Lower leg skin (tissue), 4 donors: ENCODE measurements at regions not wholly inside any gene's neighbourhood (a gene's known extent, or its start where the extent isn't known, plus 50 kb on each side); places are given as distances from the start of the nearest gene placed in this dataset.

Source experiments
- DNase-seq, 2 donors: peaks; one replicate each; pipeline ENCODE4 v3.0.0-alpha.2; 2019; ENCODE audit warnings: low spot score in 2 of 2
- H3K4me3 ChIP-seq: fragments of 200-600 bp; sonication (generic); 2 replicates; pipeline ENCODE4 v1.5.1; 2017; ENCODE audit warnings: mild to moderate bottlenecking, low read depth; ENCODE audit not compliant: poor library complexity, severe bottlenecking
- POLR2A ChIP-seq, 2 donors: fragments of 450-650 bp; IDR thresholded peaks; one replicate each; pipeline ENCODE4 v1.6.1; 2016 to 2017; ENCODE audit warnings: antibody characterized with exemption in 2 of 2, mild to moderate bottlenecking in 1 of 2, moderate library complexity in 1 of 2
- WGBS, 2 donors: methylation state at CpG; one replicate each; pipeline ENCODE4 v1.1.5; 2018; 5-methylcytosine and 5-hydroxymethylcytosine counted together
- intact Hi-C: fragments of 100-400 bp; cut with DNase I; formaldehyde crosslinking; loops from one replicate; pipeline ENCODE4 v1.15.0; 2023; ENCODE audit warnings: low total_unique reads
- TF ChIP-seq, protein P1 (sequence below), 3 donors: fragments of 450-650 bp; IDR thresholded peaks; one replicate each; pipeline ENCODE4 v1.5.1; 2016; ENCODE audit warnings: antibody characterized with exemption in 3 of 3, mild to moderate bottlenecking in 3 of 3, moderate library complexity in 2 of 3

- DNase-seq: no peak
- intact Hi-C loops: no loop called here
- no peak overlapping the region for H3K4me3 ChIP-seq
- 81 to 88% methylated on average over 22 to 24 of the region's 31 CpGs for WGBS, 2 donors
- TF ChIP-seq, protein P1, sequence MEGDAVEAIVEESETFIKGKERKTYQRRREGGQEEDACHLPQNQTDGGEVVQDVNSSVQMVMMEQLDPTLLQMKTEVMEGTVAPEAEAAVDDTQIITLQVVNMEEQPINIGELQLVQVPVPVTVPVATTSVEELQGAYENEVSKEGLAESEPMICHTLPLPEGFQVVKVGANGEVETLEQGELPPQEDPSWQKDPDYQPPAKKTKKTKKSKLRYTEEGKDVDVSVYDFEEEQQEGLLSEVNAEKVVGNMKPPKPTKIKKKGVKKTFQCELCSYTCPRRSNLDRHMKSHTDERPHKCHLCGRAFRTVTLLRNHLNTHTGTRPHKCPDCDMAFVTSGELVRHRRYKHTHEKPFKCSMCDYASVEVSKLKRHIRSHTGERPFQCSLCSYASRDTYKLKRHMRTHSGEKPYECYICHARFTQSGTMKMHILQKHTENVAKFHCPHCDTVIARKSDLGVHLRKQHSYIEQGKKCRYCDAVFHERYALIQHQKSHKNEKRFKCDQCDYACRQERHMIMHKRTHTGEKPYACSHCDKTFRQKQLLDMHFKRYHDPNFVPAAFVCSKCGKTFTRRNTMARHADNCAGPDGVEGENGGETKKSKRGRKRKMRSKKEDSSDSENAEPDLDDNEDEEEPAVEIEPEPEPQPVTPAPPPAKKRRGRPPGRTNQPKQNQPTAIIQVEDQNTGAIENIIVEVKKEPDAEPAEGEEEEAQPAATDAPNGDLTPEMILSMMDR (IDR thresholded peaks at IDR 0.05): no peak
- no peak for TF ChIP-seq POLR2A (IDR thresholded peaks at IDR 0.05)
Measured at GRCh38 chr1:2948751-2949680, 72.3 kb upstream of the ACTRT2 start.

DNA sequence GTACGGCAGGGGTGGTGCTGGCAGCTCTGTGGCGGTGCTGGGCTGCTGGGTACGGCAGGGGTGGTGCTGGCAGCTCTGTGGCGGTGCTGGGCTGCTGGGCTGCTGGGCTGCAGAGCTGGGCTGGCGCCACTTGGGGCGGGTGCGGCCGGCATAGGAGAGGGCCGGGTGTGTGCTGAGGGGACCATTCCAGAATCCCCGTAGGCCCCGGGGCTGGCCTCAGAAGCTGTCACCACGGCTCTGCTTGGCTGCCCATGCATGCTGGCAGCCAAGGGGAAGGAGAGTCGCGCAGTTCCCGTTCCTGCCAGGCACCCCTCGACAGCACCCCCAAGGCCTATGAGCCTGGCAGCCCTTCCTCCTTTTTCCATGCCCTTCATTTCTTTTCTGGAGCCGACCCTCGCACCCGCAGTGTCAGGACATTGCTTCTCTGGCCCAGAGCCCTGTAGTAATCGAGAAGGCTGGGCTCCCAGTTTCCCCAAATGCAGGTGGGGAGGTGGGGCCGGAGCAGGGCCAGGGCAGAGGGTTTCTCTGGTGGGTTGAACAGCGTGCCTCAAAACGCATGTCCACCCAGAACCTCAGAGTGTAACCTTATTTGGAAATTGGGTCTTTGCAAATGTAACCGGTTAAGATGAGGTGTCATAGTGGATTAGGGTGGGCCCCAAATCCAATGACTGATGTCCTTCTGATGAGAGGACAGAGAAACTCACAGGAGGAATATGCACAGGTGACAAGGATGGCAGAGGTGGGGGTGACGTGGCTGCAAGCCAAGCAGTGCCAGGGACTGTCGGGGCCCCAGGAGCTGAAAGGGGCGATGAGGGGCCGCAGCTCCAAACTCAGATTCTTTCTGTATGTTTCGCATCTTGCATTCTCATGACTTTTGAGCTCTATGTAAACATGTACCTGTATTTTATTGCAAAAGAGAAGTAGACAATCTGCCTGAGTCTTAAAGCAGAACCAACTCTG, 71.0 kb upstream of the ACTRT2 start:
- intact Hi-C loops: no loop called here
- 51 to 65% methylated on average over 23 to 28 of the region's 29 CpGs for WGBS, 2 donors
- TF ChIP-seq, protein P1 (IDR thresholded peaks at IDR 0.05): no peak
- no peak for TF ChIP-seq POLR2A (IDR thresholded peaks at IDR 0.05)

DNA sequence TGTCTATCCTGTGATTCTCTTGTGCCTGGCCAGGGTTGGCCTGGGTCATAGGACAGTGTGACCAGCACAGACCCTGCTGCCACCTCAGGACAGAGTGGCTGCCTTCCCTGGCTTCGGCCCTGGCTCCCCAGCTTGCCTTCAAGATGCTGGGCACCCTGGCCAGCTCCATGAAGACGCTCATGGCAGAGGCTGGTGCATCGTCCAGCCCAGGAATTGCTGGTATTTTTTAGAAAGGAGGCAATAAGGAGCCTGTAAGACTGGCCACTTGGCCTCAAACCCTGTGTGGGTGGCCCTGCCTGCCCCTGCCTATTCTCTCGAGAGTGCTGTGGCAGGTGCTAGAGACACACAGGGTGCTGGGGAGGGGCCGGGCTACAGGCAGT, 70.4 kb upstream of the ACTRT2 start:
- no peak for DNase-seq
- no peak overlapping the region for H3K4me3 ChIP-seq
- WGBS, 2 donors: 56 to 95% methylated on average over 4 to 5 of the region's 5 CpGs
- intact Hi-C loops: no loop called here
- TF ChIP-seq, protein P1 (IDR thresholded peaks at IDR 0.05): no peak
- TF ChIP-seq POLR2A (IDR thresholded peaks at IDR 0.05): no peak

More for the DNA sequence above, 71.0 kb upstream of the ACTRT2 start:
- no peak for DNase-seq
- no peak overlapping the region for H3K4me3 ChIP-seq

DNA sequence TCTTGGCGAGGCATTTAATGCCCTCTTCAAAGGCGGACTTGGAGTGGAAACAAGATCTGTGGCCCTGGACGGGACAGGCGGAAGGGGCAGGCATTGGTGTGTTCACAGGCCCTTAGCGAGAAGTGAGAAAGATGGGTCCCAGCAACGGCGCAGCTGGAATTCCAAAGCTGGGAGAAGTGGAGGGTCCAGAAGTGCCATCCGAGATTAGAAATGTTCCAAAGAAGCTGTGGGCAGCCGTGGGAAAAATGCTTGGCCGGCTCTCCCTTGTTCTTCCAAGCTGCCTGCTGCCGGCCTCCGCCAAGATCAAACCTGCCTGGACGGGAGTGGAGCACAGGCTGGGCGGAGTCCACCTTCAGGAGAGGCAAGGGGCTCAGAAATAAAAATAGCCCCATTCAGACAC, 69.4 kb upstream of the ACTRT2 start:
- WGBS, 2 donors: 62 to 65% methylated on average over 14 of the region's 14 CpGs
- DNase-seq: no peak
- intact Hi-C loops: no loop called here
- H3K4me3 ChIP-seq: no peak overlapping the region
- TF ChIP-seq POLR2A (IDR thresholded peaks at IDR 0.05): no peak
- TF ChIP-seq, protein P1 (IDR thresholded peaks at IDR 0.05): no peak

GRCh38 chr1:2952371-2952770, 68.9 kb upstream of the ACTRT2 start:
- no peak for DNase-seq
- 35 to 50% methylated on average over 9 of the region's 9 CpGs for WGBS, 2 donors
- intact Hi-C loops: no loop called here
- TF ChIP-seq, protein P1 (IDR thresholded peaks at IDR 0.05): no peak
- TF ChIP-seq POLR2A (IDR thresholded peaks at IDR 0.05): no peak
- H3K4me3 ChIP-seq: no peak overlapping the region
